Endothelial cell of umbilical vein (primary cell): ENCODE measurements at regions not wholly inside any gene's neighbourhood (a gene's known extent, or its start where the extent isn't known, plus 50 kb on each side); places are given as distances from the start of the nearest gene placed in this dataset.

Experiments used
- CTCF ChIP-seq, 2 donors: IDR thresholded peaks; 1 replicate in 1 of 2; 2 replicates in 1 of 2; pipeline ENCODE4 v1.5.1; 2011; ENCODE audit warnings: low read length in 2 of 2, mild to moderate bottlenecking in 2 of 2, moderate library complexity in 2 of 2, control low read depth in 1 of 2, inconsistent platforms in 1 of 2, low read depth in 1 of 2; ENCODE audit not compliant: insufficient read depth in 1 of 2; ENCODE audit errors: extremely low read depth in 1 of 2
- EZH2 ChIP-seq: IDR thresholded peaks from 2 replicates; pipeline ENCODE4 v1.6.1; 2012; ENCODE audit warnings: borderline replicate concordance, low read depth, mild to moderate bottlenecking, moderate library complexity, low read length, inconsistent platforms; ENCODE audit not compliant: severe bottlenecking
- FOS ChIP-seq: IDR thresholded peaks from 2 replicates; pipeline ENCODE4 v1.6.1; 2011; ENCODE audit warnings: mild to moderate bottlenecking, low read length, moderate library complexity, borderline replicate concordance; ENCODE audit not compliant: insufficient read depth
- GATA2 ChIP-seq: IDR thresholded peaks from 2 replicates; pipeline ENCODE4 v1.7.0; 2011; ENCODE audit warnings: low read depth, mild to moderate bottlenecking, moderate library complexity, mixed read lengths, low read length; ENCODE audit not compliant: insufficient read length, insufficient read depth
- JUN ChIP-seq: IDR thresholded peaks from 2 replicates; pipeline ENCODE4 v1.6.1; 2011; ENCODE audit warnings: borderline replicate concordance, low read depth; ENCODE audit not compliant: insufficient read length, insufficient read depth
- MAX ChIP-seq: IDR thresholded peaks from 2 replicates; pipeline ENCODE4 v1.6.1; 2011; ENCODE audit not compliant: insufficient read depth, insufficient read length
- MYC ChIP-seq: IDR thresholded peaks from one replicate; pipeline ENCODE4 v1.6.1; 2011; ENCODE audit warnings: mild to moderate bottlenecking, low read depth, low read length
- POLR2A ChIP-seq: IDR thresholded peaks from 2 replicates; pipeline ENCODE4 v1.6.1; 2012; ENCODE audit warnings: low read depth, mild to moderate bottlenecking, control low read depth, low read length
- POLR2AphosphoS5 ChIP-seq: IDR thresholded peaks from 2 replicates; pipeline ENCODE4 v1.6.1; 2012; ENCODE audit warnings: low read depth, mild to moderate bottlenecking, control low read depth, low read length, moderate library complexity; ENCODE audit not compliant: insufficient read depth

GRCh38 chr17:5913641-5914040 lies 156.5 kb upstream of the WSCD1 start:
- no peak for TF ChIP-seq POLR2A
- TF ChIP-seq CTCF (IDR thresholded peaks at IDR 0.05; ENCODE audit: extremely low read depth in 1 of 2, insufficient read depth in 1 of 2, low read depth in 1 of 2, low read length in 2 of 2): no peak
- TF ChIP-seq EZH2: no peak
- TF ChIP-seq POLR2AphosphoS5: no peak
- TF ChIP-seq FOS: no peak
- TF ChIP-seq MAX: no peak
- TF ChIP-seq MYC: no peak
- no peak for TF ChIP-seq JUN
- TF ChIP-seq GATA2: no peak
